ENCODE measurements at regions not wholly inside any gene's neighbourhood (a gene's known extent, or its start where the extent isn't known, plus 50 kb on each side); places are given as distances from the start of the nearest gene placed in this dataset.

GRCh38 chr2:118356051-118356450 is 267.8 kb downstream of the INSIG2 start:
- FAIRE-seq: no peak
- no peak for DNase-seq (ENCODE audit: low read depth)
- H3K4me3 ChIP-seq (ENCODE audit: low read depth, low read length): no peak overlapping the region
- no peak for TF ChIP-seq CTCF (IDR thresholded peaks at IDR 0.05; ENCODE audit: insufficient read depth, low read length, severe bottlenecking)
- H3K27me3 ChIP-seq (ENCODE audit: control insufficient read depth, insufficient read depth, low read length): no peaks in the 10 kb centered on the region
- H3K36me3 ChIP-seq (ENCODE audit: control insufficient read depth, insufficient read depth, low read length): no peaks in the 10 kb centered on the region

- Histone ChIP-seq H3K36me3 (ENCODE audit: control insufficient read depth, insufficient read depth, low read length) (no peaks in the 10 kb centered on the region), H3K27me3 (ENCODE audit: control insufficient read depth, insufficient read depth, low read length) (no peaks in the 10 kb centered on the region), H3K4me3 (ENCODE audit: low read depth, low read length) (no peak overlapping the region)
- DNase-seq (ENCODE audit: low read depth) (no peak), FAIRE-seq (no peak)
- no peak for TF ChIP-seq CTCF (IDR thresholded peaks at IDR 0.05; ENCODE audit: insufficient read depth, low read length, severe bottlenecking)
Observed at GRCh38 chr2:118351796-118352195, 263.5 kb downstream of the INSIG2 start.

- no peak overlapping the region for H3K4me3 ChIP-seq (ENCODE audit: low read depth, low read length)
- no peak for FAIRE-seq
- DNase-seq (ENCODE audit: low read depth): no peak
- H3K36me3 ChIP-seq (ENCODE audit: control insufficient read depth, insufficient read depth, low read length): no peaks in the 10 kb centered on the region
- H3K27me3 ChIP-seq (ENCODE audit: control insufficient read depth, insufficient read depth, low read length): no peaks in the 10 kb centered on the region
- no peak for TF ChIP-seq CTCF (IDR thresholded peaks at IDR 0.05; ENCODE audit: insufficient read depth, low read length, severe bottlenecking)
Observed at GRCh38 chr2:118350621-118351020, 262.4 kb downstream of the INSIG2 start.

GRCh38 chr2:118349365-118349764 is 261.1 kb downstream of the INSIG2 start:
- Histone ChIP-seq H3K27me3 (ENCODE audit: control insufficient read depth, insufficient read depth, low read length) (no peaks in the 10 kb centered on the region), H3K36me3 (ENCODE audit: control insufficient read depth, insufficient read depth, low read length) (no peaks in the 10 kb centered on the region), H3K4me3 (ENCODE audit: low read depth, low read length) (no peak overlapping the region)
- no peak for TF ChIP-seq CTCF (IDR thresholded peaks at IDR 0.05; ENCODE audit: insufficient read depth, low read length, severe bottlenecking)
- DNase-seq (ENCODE audit: low read depth) (no peak), FAIRE-seq (no peak)

GRCh38 chr2:118348380-118349034 is 260.2 kb downstream of the INSIG2 start:
- FAIRE-seq: no peak
- no peaks in the 10 kb centered on the region for H3K27me3 ChIP-seq (ENCODE audit: control insufficient read depth, insufficient read depth, low read length)
- H3K4me3 ChIP-seq (ENCODE audit: low read depth, low read length): no peak overlapping the region
- TF ChIP-seq CTCF (IDR thresholded peaks at IDR 0.05; ENCODE audit: insufficient read depth, low read length, severe bottlenecking): no peak
- H3K36me3 ChIP-seq (ENCODE audit: control insufficient read depth, insufficient read depth, low read length): no peaks in the 10 kb centered on the region
- DNase-seq (ENCODE audit: low read depth): no peak

- Histone ChIP-seq H3K27me3 (ENCODE audit: control insufficient read depth, insufficient read depth, low read length) (no peaks in the 10 kb centered on the region), H3K4me3 (ENCODE audit: low read depth, low read length) (no peak overlapping the region), H3K36me3 (ENCODE audit: control insufficient read depth, insufficient read depth, low read length) (no peaks in the 10 kb centered on the region)
- no peak for FAIRE-seq
- no peak for TF ChIP-seq CTCF (IDR thresholded peaks at IDR 0.05; ENCODE audit: insufficient read depth, low read length, severe bottlenecking)
- no peak for DNase-seq (ENCODE audit: low read depth)
Observed at GRCh38 chr2:118345465-118345864, 257.2 kb downstream of the INSIG2 start.

Data from bronchial epithelial cell (primary cell).